Mesothelial cell of epicardium (in vitro differentiated cells): ENCODE measurements at regions not wholly inside any gene's neighbourhood (a gene's known extent, or its start where the extent isn't known, plus 50 kb on each side); places are given as distances from the start of the nearest gene placed in this dataset.

ENCODE experiments used
- DNase-seq, 2 experiments: peaks; one replicate each; pipeline ENCODE4 v3.0.0; 2021; ENCODE audit warnings: low spot score in 2 of 2; ENCODE audit not compliant: unreplicated experiment in 2 of 2
- H3K27ac Mint-ChIP-seq: 2 replicates; pipeline ENCODE4 v1.8.0; 2021; ENCODE audit warnings: mixed read lengths
- H3K27me3 Mint-ChIP-seq: 2 replicates; pipeline ENCODE4 v1.8.0; 2021; ENCODE audit warnings: low read depth, mixed read lengths
- H3K36me3 Mint-ChIP-seq: 2 replicates; pipeline ENCODE4 v1.8.0; 2021; ENCODE audit warnings: mixed read lengths
- H3K4me1 Mint-ChIP-seq: 2 replicates; pipeline ENCODE4 v1.8.0; 2021; ENCODE audit warnings: mixed read lengths
- H3K4me3 Mint-ChIP-seq: 2 replicates; pipeline ENCODE4 v1.8.0; 2021; ENCODE audit warnings: mild to moderate bottlenecking, moderate library complexity, mixed read lengths
- H3K9me3 Mint-ChIP-seq: 2 replicates; pipeline ENCODE4 v1.8.0; 2021; ENCODE audit warnings: mixed read lengths
- CTCF ChIP-seq: fragments of 200-600 bp; sonication (generic); IDR thresholded peaks from one replicate; pipeline ENCODE4 v1.5.0; 2021; ENCODE audit warnings: antibody characterized with exemption; ENCODE audit not compliant: unreplicated experiment

- Mint-ChIP-seq H3K27ac (no peak overlapping the region), H3K36me3 (no peaks in the 10 kb centered on the region), H3K4me3 (no peak overlapping the region), H3K4me1 (peaks cover 55% of the 10 kb centered on the region), H3K27me3 (no peaks in the 10 kb centered on the region), H3K9me3 (no peaks in the 10 kb centered on the region)
- no peak for DNase-seq
- no peak for TF ChIP-seq CTCF
These were observed 141.4 kb upstream of the JUN start for GRCh38 chr1:58925247-58925646.

- no peak for DNase-seq
- no peak overlapping the region for H3K27ac Mint-ChIP-seq
These were observed 142.3 kb upstream of the JUN start for GRCh38 chr1:58926152-58926551.

GRCh38 chr1:58927041-58927721 lies 143.3 kb upstream of the JUN start:
- H3K4me1 Mint-ChIP-seq = peaks cover 46% of the 10 kb centered on the region
- no peak for TF ChIP-seq CTCF
- DNase-seq = no peak
- no peak overlapping the region for H3K27ac Mint-ChIP-seq
- H3K9me3 Mint-ChIP-seq = no peaks in the 10 kb centered on the region
- H3K36me3 Mint-ChIP-seq = no peaks in the 10 kb centered on the region
- no peaks in the 10 kb centered on the region for H3K27me3 Mint-ChIP-seq
- no peak overlapping the region for H3K4me3 Mint-ChIP-seq

More at GRCh38 chr1:58926152-58926551, 142.3 kb upstream of the JUN start:
- Mint-ChIP-seq H3K36me3 (no peaks in the 10 kb centered on the region), H3K9me3 (no peaks in the 10 kb centered on the region), H3K4me3 (no peak overlapping the region), H3K27me3 (no peaks in the 10 kb centered on the region), H3K4me1 (peaks cover 52% of the 10 kb centered on the region)
- no peak for TF ChIP-seq CTCF

GRCh38 chr1:58927722-58928085 lies 143.9 kb upstream of the JUN start:
- H3K36me3 Mint-ChIP-seq = no peaks in the 10 kb centered on the region
- no peaks in the 10 kb centered on the region for H3K9me3 Mint-ChIP-seq
- H3K4me3 Mint-ChIP-seq = no peak overlapping the region
- DNase-seq = no peak
- H3K4me1 Mint-ChIP-seq = peaks cover 46% of the 10 kb centered on the region
- H3K27ac Mint-ChIP-seq = no peak overlapping the region
- H3K27me3 Mint-ChIP-seq = no peaks in the 10 kb centered on the region
- TF ChIP-seq CTCF = no peak

- TF ChIP-seq CTCF = no peak
- H3K9me3 Mint-ChIP-seq = peaks cover 2% of the 10 kb centered on the region
- no peak overlapping the region for H3K27ac Mint-ChIP-seq
- peaks cover 47% of the 10 kb centered on the region for H3K4me1 Mint-ChIP-seq
- no peak overlapping the region for H3K4me3 Mint-ChIP-seq
- H3K27me3 Mint-ChIP-seq = no peaks in the 10 kb centered on the region
- no peak for DNase-seq
- no peaks in the 10 kb centered on the region for H3K36me3 Mint-ChIP-seq
These were observed 144.7 kb upstream of the JUN start for GRCh38 chr1:58928514-58928913.
